Keratinocyte (primary cell): ENCODE measurements at regions not wholly inside any gene's neighbourhood (a gene's known extent, or its start where the extent isn't known, plus 50 kb on each side); places are given as distances from the start of the nearest gene placed in this dataset.

Experiments
- DNase-seq: peaks from one replicate; pipeline ENCODE4 v3.0.0-alpha.2; 2011; ENCODE audit warnings: low read depth, missing footprints, low spot score
- FAIRE-seq: peaks from 2 replicates; lab custom pipeline; 2011; peaks lifted over from hg19 to GRCh38; lab: Jason Lieb, UNC
- H2AFZ ChIP-seq: 2 replicates; pipeline ENCODE4 v1.6.0; 2012; ENCODE audit warnings: low read length, control low read depth, inconsistent platforms; ENCODE audit not compliant: control insufficient read depth
- H3K27ac ChIP-seq: 2 replicates; pipeline ENCODE4 v1.5.1; 2011; ENCODE audit warnings: low read length; ENCODE audit not compliant: control insufficient read depth, insufficient read depth
- H3K27me3 ChIP-seq: 3 replicates; pipeline ENCODE4 v1.6.0; 2011; ENCODE audit warnings: low read length; ENCODE audit not compliant: control insufficient read depth, insufficient read depth; ENCODE audit errors: extremely low read depth
- H3K36me3 ChIP-seq, 2 experiments: 2 replicates in 1 of 2; 3 replicates in 1 of 2; pipeline ENCODE4 v1.5.1; 2011; ENCODE audit warnings: low read length in 2 of 2, mild to moderate bottlenecking in 1 of 2; ENCODE audit not compliant: control insufficient read depth in 2 of 2, insufficient read depth in 2 of 2; ENCODE audit errors: extremely low read depth in 1 of 2
- H3K4me1 ChIP-seq: 3 replicates; pipeline ENCODE4 v1.5.1; 2011; ENCODE audit warnings: low read length; ENCODE audit not compliant: control insufficient read depth, insufficient read depth; ENCODE audit errors: extremely low read depth
- H3K4me2 ChIP-seq: 3 replicates; pipeline ENCODE4 v1.6.0; 2011; ENCODE audit warnings: low read depth, low read length; ENCODE audit not compliant: control insufficient read depth, insufficient read depth; ENCODE audit errors: extremely low read depth
- H3K4me3 ChIP-seq, 3 experiments: fragments of 200-600 bp in 1 of 3; sonication (generic) in 1 of 3; 2 replicates in 2 of 3; 3 replicates in 1 of 3; pipeline ENCODE4 v1.5.1; 2011 to 2016; ENCODE audit warnings: low read length in 3 of 3, mild to moderate bottlenecking in 3 of 3, control low read depth in 2 of 3, inconsistent platforms in 1 of 3, low read depth in 1 of 3, mixed read lengths in 1 of 3, mixed run types in 1 of 3, moderate library complexity in 1 of 3; ENCODE audit not compliant: control insufficient read depth in 2 of 3, insufficient read depth in 2 of 3; ENCODE audit errors: extremely low read depth in 1 of 3
- H3K79me2 ChIP-seq: 2 replicates; pipeline ENCODE4 v1.6.0; 2012; ENCODE audit warnings: low read length; ENCODE audit not compliant: control insufficient read depth, insufficient read depth
- H3K9ac ChIP-seq: 3 replicates; pipeline ENCODE4 v1.6.0; 2011; ENCODE audit warnings: low read length; ENCODE audit not compliant: control insufficient read depth, insufficient read depth; ENCODE audit errors: extremely low read depth
- H3K9me1 ChIP-seq: 3 replicates; pipeline ENCODE4 v1.6.0; 2011; ENCODE audit warnings: low read length; ENCODE audit not compliant: control insufficient read depth, insufficient read depth; ENCODE audit errors: extremely low read depth
- H3K9me3 ChIP-seq: 2 replicates; pipeline ENCODE4 v1.5.1; 2012; ENCODE audit warnings: low read depth, low read length; ENCODE audit not compliant: control insufficient read depth
- H4K20me1 ChIP-seq: 3 replicates; pipeline ENCODE4 v1.6.0; 2011; ENCODE audit warnings: low read length; ENCODE audit not compliant: control insufficient read depth, insufficient read depth; ENCODE audit errors: extremely low read depth
- EZH2 ChIP-seq: IDR thresholded peaks from one replicate; pipeline ENCODE4 v1.6.1; 2012; ENCODE audit warnings: inconsistent platforms, mild to moderate bottlenecking, low read length, moderate library complexity
- dilution Hi-C: fragments of 300-500 bp; cut with MboI; formaldehyde crosslinking; loops from one replicate; pipeline ENCODE4 v1.7.0; 2020; ENCODE audit warnings: low sequenced_read_pairs; ENCODE audit not compliant: extremely low pct_ligation_motif_present
- TF ChIP-seq, protein P1 (sequence below), 3 experiments: IDR thresholded peaks in 1 of 3; conservative IDR thresholded peaks in 1 of 3; optimal IDR thresholded peaks in 1 of 3; 2 replicates in 2 of 3; 3 replicates in 1 of 3; pipeline versions ENCODE3 to v1.5.1; 2011; ENCODE audit warnings: low read length in 3 of 3, mild to moderate bottlenecking in 3 of 3, moderate library complexity in 2 of 3, control low read depth in 1 of 3, inconsistent platforms in 1 of 3; ENCODE audit not compliant: insufficient read depth in 2 of 3; ENCODE audit errors: extremely low read depth in 1 of 3

DNA sequence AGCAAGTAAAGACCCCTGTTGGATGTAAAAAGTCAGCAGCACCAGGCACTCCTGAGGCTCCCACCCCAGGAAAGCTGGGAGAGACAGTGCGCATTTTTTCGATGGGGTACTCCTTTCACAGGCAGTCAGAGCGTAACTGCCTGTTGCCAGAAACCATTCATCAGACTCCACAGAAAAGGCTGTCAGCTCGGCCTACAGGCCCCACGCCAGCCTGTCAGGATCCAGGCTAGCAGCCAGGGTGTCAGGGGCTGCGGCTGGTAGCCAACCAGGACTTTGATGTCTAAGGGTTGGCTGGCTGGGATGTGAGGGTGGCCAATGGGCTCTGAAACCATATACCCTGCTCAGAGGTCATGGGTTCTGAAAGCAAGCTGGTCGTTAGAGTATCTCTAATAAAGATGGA is 164.5 kb downstream of the WNT5A start:
- Histone ChIP-seq H3K36me3 (no peaks in the 10 kb centered on the region), H3K9me1 (no peaks in the 10 kb centered on the region), H3K27me3 (no peaks in the 10 kb centered on the region), H3K9me3 (no peaks in the 10 kb centered on the region), H4K20me1 (no peaks in the 10 kb centered on the region), H3K9ac (no peak overlapping the region), H3K4me1 (no peaks in the 10 kb centered on the region), H3K4me2 (no peak overlapping the region), H2AFZ (no peak overlapping the region), H3K4me3 (no peak overlapping the region), H3K27ac (no peak overlapping the region), H3K79me2 (no peaks in the 10 kb centered on the region)
- DNase-seq (no peak), FAIRE-seq (no peak)
- TF ChIP-seq, protein P1, sequence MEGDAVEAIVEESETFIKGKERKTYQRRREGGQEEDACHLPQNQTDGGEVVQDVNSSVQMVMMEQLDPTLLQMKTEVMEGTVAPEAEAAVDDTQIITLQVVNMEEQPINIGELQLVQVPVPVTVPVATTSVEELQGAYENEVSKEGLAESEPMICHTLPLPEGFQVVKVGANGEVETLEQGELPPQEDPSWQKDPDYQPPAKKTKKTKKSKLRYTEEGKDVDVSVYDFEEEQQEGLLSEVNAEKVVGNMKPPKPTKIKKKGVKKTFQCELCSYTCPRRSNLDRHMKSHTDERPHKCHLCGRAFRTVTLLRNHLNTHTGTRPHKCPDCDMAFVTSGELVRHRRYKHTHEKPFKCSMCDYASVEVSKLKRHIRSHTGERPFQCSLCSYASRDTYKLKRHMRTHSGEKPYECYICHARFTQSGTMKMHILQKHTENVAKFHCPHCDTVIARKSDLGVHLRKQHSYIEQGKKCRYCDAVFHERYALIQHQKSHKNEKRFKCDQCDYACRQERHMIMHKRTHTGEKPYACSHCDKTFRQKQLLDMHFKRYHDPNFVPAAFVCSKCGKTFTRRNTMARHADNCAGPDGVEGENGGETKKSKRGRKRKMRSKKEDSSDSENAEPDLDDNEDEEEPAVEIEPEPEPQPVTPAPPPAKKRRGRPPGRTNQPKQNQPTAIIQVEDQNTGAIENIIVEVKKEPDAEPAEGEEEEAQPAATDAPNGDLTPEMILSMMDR (optimal IDR thresholded peaks at IDR 0.05 in 1 of 3, IDR thresholded peaks at IDR 0.05 in 1 of 3, conservative IDR thresholded peaks at IDR 0.05 in 1 of 3; ENCODE audit: extremely low read depth in 1 of 3, insufficient read depth in 2 of 3, low read length in 3 of 3), result no peak
- no peak for TF ChIP-seq EZH2
- dilution Hi-C loops, result no loop called here

DNA sequence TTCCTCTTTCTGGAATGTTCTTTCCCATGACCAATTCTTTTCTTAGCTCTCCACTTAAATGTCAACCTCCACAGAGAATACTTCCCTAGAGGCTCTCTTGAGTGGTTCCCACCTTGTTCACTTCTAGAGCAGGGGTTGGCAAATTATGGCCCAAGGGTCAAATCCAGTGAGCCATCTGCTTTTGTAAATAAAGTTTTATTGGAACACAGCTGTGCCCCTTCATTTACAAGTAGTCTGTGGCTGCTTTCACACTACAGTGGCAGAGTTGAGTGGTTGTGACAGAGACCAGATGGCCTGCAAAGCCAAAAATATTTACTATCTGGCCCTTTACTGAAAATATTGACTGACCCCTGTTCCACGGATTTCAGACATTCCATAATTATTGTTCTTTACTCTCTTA is 166.2 kb downstream of the WNT5A start:
- Histone ChIP-seq H3K9me1 (no peaks in the 10 kb centered on the region), H3K27ac (no peak overlapping the region), H3K4me2 (no peak overlapping the region), H3K9ac (no peak overlapping the region), H3K27me3 (no peaks in the 10 kb centered on the region), H3K4me1 (no peaks in the 10 kb centered on the region), H3K4me3 (no peak overlapping the region), H2AFZ (no peak overlapping the region), H3K9me3 (no peaks in the 10 kb centered on the region), H4K20me1 (no peaks in the 10 kb centered on the region), H3K79me2 (no peaks in the 10 kb centered on the region), H3K36me3 (no peaks in the 10 kb centered on the region)
- FAIRE-seq, result no peak
- no peak for DNase-seq
- dilution Hi-C loops, result no loop called here
- TF ChIP-seq, protein P1 (optimal IDR thresholded peaks at IDR 0.05 in 1 of 3, IDR thresholded peaks at IDR 0.05 in 1 of 3, conservative IDR thresholded peaks at IDR 0.05 in 1 of 3; ENCODE audit: extremely low read depth in 1 of 3, insufficient read depth in 2 of 3, low read length in 3 of 3), result no peak
- no peak for TF ChIP-seq EZH2
